Right kidney (tissue), 1 donor: ENCODE measurements at regions not wholly inside any gene's neighbourhood (a gene's known extent, or its start where the extent isn't known, plus 50 kb on each side); places are given as distances from the start of the nearest gene placed in this dataset.
A peak's percentile ranks its signal among the peaks of the same experiment; 100 is the strongest.
"Not testable (repeated sequence)": the region's sequence is repeated elsewhere in the genome, so short reads cannot be mapped to it uniquely, and the experiment has no call there.

Experiments used
- DNase-seq: peaks from one replicate; pipeline ENCODE4 v3.0.0-alpha.2; 2016

DNA sequence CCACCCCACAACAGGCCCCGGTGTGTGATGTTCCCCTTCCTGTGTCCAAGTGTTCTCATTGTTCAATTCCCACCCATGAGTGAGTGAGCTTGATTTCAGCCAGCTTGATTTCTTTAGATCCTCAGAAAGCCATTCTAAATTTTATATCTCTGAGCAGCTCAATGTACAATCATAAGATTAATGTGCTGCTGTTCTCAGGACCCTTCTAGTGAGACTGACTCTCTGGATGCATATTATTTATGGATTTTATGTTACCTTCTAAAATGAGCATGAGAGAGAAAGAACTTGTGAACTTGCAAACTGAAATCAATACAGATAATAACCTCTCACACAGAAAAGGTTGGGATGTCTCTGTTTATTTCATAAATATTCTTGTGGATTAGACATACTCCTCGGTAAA lies 1133.5 kb upstream of the TMPRSS15 start:
- no peak for DNase-seq

DNA sequence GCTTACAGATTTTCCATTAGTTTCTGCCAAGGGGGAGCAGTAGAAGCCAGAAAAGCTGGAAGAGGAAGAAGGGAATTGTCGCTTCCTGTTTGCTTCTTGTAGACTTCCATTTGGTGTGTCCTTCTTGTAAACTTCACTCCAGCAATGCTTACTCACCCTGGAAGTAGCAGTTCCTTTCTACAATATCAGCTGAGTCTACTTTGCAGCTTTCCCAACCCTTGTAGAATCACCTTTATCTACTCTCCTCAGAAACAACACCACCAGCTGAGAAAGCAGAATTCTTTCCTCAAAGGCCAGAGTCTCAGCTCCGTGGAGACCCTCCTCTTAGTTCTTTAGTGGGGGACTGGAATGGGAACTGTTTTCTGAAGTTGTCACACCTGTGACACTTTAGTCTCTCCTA lies 1136.7 kb upstream of the TMPRSS15 start:
- no peak for DNase-seq

GRCh38 chr21:19541602-19542001 lies 1138.0 kb upstream of the TMPRSS15 start:
- no peak for DNase-seq

DNA sequence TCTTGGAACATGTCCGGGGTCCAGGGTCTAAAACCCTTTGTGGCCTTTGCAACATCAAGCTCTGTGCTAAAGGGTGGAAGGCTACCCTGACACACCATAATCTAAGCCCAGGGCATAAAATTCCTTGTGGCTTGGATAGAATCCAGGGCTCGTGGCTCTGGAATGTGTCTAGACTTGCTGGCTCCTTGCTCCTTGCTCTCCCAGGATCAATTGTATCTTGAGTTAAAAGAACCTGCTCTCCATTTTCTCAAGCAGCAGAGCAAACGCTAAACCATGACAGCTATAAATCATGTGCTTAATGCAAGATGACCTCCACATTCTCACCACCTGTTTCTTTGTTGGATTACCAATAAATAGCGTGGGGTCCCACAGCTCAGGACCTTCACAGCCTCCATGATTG lies 1140.9 kb upstream of the TMPRSS15 start:
- DNase-seq, result not testable (repeated sequence)

DNA sequence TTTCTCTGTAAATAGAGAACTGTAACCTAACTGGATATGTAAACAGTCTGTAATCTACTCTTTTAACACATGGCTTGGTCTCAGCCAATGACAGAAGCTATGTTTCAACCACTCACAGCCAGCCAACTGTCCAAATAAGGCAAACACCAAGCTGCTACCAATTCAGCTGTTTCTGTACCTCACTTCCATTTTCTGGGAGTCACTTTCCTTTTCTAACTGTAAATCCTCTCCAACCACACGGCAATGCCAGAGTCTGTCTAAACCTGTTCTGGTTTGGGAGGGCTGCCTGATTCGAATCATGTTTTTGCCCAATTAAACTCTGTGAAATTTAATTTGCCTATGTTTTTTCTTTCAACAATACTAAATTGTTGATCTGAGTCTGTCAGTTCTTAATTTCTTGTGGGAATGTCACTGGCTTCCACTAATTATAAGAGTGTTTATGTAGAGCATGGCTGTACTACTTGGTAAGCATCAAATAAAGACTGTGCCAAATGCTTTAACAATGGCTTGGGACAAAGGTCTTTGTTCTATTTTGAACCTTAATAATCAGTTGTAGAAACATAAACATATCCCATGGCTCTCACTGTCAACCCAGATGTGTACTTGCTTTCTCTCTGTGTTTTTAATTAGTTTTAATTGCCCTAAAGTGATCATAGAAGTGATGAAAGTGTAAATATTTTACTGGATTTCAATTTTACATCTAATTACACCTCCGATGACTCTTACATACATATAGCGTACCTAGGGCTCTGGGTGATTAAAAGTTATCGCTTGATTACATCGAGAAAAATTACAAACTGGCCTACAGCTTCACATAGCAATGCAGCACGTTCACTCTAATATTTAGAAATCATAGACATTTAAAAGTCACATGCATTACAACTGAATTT lies 1144.6 kb upstream of the TMPRSS15 start:
- DNase-seq, result no peak

DNA sequence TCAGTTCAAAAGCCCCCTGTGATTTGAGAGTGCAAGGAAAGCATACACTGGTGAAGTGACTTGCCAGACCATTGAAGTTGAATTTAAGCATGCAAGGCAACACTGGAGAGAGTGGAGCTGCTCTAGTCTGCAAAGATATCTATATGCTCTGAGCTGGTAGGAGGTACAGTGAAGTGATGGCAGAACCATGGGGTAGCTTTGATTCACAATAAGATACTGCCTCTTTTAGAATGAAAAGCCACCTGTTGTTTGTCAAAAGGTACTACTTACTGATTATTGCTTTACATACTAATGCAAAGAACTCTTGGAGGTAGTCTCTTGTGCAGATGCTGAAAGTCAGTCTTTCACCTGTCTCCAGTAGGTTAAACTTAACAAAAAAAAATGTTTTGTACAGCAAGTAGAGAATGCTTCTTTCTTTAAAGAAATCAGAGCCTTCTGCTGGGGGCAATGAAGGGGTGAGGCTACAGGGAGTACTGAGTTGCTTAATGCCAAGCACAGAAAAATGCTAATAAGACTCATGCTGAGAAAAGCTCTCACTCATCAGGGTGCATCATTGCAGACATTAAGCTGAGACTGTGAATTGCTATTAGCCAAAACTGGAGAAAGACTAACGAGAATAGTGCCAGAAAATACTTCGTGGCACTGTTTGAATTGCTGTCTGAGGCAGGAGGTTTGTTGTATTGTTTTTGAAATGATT lies 1150.5 kb upstream of the TMPRSS15 start:
- DNase-seq, result no peak

DNA sequence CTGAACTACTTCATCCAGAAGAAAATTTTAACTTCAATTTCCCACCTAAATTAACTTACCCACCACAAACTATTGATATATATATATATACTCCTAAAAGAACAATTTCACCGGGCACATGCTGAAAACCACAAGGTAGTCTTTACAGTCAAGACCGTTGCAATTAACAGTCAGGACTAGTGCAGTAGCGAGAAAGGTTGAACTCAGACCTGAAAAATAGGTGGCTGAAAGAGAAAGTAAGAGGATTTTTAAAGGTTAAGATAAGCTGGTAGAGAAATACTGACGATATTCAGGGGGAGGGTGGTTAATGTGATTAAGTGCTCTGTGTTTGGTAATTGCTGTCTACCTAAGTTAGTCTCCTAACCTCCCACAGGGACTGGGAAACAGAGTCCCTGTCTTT lies 1153.5 kb upstream of the TMPRSS15 start:
- DNase-seq, result no peak

DNA sequence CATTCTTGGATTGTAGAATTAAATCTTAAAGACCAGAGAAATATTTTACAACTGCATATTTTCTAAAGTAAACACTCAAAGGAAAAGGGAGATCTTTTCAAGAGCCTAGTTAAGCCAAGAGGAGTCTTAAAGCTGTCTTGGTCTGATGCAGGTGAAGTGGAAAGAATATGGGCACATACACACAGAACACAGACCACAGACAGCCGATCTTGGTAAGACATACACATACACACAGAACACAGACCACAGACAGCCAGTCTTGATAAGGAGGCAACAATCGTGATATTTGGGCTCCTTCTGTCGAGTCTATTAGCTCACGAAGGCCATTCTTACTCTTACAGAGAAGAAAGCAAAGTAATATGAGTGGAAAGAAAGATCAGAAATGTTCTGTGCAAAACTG lies 1153.9 kb upstream of the TMPRSS15 start:
- DNase-seq, result no peak

DNA sequence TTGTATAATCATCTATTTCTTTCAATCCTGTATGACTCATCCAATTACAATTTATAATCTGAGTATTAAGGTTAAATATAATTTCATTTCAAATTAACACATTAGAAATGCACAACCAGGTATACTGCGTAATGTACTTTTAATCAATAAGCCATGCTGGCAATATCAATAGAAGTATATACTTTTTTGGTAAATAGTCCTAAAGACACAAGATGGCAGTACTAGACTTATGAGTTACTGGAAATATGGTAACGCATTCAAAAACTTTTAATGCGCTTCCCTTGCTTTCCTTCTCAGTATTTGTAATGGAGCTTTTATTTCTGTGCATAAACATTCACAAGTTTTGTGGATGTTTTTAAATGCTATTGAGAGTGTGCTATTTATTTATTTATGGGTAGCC lies 1162.0 kb upstream of the TMPRSS15 start:
- no peak for DNase-seq

GRCh38 chr21:19566975-19567374 lies 1163.4 kb upstream of the TMPRSS15 start:
- no peak for DNase-seq

DNA sequence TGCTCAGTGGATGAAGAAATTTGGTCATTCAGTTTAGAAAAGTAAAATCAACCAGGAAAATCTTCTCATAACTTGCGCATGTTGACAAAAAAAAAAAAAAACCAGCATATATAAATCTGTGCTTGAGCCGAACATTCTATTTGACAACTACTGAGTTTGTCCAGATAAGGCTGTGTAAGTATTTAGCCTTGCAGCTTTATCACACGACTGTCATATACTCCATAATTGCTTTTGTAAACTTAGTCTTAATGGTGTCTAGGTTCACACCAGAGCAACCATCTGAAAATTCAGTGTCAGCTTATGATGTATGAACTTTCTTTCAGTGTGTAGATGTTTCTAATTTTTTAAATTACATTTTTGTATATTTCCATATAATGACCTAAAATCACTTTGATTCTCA lies 1173.8 kb upstream of the TMPRSS15 start:
- no peak for DNase-seq

- no peak for DNase-seq
Observed at GRCh38 chr21:19590044-19590443, 1186.5 kb upstream of the TMPRSS15 start.

GRCh38 chr21:19603011-19603593 lies 1199.5 kb upstream of the TMPRSS15 start:
- DNase-seq, result no peak

GRCh38 chr21:19608101-19608621 lies 1204.6 kb upstream of the TMPRSS15 start:
- peak; percentile 9 for DNase-seq

DNA sequence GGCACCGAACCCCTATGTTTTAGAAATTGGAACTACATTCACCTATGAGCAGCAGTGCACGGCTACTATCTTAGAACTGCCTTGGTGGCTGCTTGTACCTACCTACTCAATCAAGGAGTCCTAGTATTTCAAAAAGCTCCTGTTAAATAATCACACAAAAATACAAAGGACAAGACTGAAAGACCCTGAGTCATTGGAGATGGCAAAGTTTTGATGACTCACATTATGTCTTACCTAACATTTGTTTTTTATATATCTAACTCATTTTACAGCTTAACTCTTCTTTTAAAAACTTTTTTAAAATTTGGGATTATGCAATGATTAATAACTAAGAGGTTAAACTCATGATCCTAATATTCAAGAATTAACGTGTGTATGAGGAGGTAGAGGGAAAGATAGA lies 1206.0 kb upstream of the TMPRSS15 start:
- DNase-seq, result no peak

DNA sequence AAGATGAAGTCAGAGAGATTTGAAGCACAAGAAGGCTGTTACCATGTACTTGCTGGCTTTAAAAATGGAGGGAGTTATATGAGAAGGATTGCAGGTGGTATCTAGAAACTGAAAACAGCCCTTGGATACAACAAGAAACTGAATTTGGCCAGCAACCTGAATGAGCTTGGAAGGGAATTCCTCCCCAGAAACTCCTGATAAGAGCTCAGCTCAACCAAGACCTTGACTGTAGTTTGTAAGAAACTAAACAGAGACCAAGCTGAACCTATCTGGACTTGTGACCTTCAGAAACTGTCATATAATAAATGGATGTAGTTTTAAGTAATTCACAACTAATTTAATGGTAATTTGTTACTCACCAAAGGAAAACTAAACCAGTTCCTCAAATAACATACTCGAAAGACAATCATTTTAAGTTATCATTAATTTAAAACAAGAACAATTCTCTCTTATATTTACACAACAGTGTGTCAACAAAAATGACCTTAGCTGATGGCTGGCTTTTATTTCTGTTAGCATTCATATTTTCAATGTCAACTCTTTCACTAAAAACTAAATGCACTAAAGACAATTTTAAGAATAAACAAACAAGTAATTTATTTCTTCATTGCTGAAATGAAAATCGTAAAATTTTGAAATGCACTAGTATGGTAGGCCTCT lies 1218.4 kb upstream of the TMPRSS15 start:
- DNase-seq, result no peak

GRCh38 chr21:19640964-19641363 lies 1237.4 kb upstream of the TMPRSS15 start:
- no peak for DNase-seq

DNA sequence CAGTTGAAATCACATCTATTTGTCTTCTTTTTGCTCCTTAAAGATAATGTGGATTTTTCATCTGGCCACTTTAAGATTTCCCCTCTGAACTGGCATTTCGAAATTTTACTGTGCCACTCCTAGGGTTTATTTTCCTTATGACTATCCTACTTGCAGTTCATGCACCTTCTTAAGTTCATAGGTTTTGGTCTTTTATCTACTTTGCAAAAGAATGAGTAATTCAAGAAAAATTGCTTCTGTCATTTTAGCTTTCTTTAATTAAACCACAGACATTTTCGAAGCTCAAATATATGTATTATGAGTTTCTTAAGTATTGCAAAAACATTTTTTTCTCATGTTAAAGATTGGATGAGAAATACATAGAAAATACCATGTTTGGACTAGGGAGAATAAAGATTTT lies 1244.8 kb upstream of the TMPRSS15 start:
- no peak for DNase-seq

DNA sequence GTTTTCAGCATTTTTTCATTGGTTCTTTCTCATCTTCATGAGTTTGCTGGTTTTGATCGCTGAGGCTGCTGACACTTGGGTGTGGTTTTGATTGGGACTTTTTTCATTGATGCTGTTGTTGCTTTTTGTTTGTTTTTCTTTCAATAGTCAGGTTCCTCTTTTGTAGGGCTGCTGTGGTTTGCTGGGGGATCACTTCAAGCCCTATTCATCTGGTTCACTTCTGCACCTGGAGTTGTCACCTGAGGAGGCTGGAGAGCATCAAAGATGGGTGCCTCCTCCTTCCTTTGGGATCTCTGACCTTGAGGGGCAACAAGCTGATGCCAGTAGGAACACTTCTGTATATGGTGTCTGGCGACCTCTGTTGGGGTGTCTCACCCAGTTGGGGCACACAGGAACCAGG lies 1279.9 kb upstream of the TMPRSS15 start:
- DNase-seq, result no peak

- no peak for DNase-seq
Observed at GRCh38 chr21:19684328-19684727, 1280.7 kb upstream of the TMPRSS15 start.

GRCh38 chr21:19692231-19692630 lies 1288.6 kb upstream of the TMPRSS15 start:
- DNase-seq, result no peak

DNA sequence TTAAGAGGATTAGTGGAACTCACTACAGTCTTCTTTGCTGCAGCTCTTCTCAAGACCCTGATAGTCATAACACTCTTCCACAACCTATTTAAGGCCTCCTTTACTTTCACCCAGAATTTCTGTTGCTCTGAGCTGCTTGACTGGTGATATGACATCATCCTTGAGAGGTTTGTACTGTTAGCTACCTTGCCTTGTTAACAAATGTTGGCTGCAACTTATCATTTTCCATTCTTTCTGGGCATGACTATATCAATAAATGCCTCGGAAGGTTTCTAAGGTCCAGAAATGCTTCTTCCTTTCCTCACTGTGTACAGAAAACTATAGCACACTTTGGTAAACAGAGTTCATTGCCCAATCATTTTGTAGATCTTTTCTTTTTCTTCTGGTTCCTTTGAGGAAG lies 1292.2 kb upstream of the TMPRSS15 start:
- no peak for DNase-seq

DNA sequence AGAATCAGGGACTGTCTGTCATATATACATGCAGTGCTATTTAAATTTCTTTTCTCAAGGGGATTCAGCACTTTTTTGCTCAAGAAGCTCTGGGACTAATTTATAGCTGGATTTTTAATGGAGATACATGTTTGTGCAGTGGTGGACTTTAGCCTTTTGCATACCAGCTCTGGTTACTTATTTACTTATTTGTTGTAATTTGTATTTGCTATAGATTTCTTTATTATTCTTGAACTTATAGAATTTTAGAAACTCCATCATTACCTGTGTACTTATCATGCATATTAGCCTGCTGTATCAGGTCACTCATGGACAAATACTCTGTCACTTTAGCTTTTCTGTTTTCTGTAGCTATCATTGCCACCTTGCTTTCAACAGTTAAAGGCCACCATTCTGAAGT lies 1296.9 kb upstream of the TMPRSS15 start:
- no peak for DNase-seq
